ENCODE measurements at regions not wholly inside any gene's neighbourhood (a gene's known extent, or its start where the extent isn't known, plus 50 kb on each side); places are given as distances from the start of the nearest gene placed in this dataset.

- no peak for TF ChIP-seq CTCF (IDR thresholded peaks at IDR 0.05; ENCODE audit: insufficient read depth, low read length)
- TF ChIP-seq GABPA (IDR thresholded peaks at IDR 0.05; ENCODE audit: low read depth): no peak
- TF ChIP-seq REST (IDR thresholded peaks at IDR 0.05; ENCODE audit: insufficient replicate concordance, low read depth): no peak
- no peak for TF ChIP-seq POLR2AphosphoS5 (IDR thresholded peaks at IDR 0.05; ENCODE audit: low read depth)
- TF ChIP-seq SPI1 (IDR thresholded peaks at IDR 0.05; ENCODE audit: borderline replicate concordance, low read depth): no peak
Observed at GRCh38 chr3:148344521-148344920, 353.2 kb upstream of the AGTR1 start.

All from HL-60 (cell line).